Epithelial cell of proximal tubule (primary cell): ENCODE measurements at regions not wholly inside any gene's neighbourhood (a gene's known extent, or its start where the extent isn't known, plus 50 kb on each side); places are given as distances from the start of the nearest gene placed in this dataset.

Source experiments
- DNase-seq: peaks from one replicate; pipeline ENCODE4 v3.0.0-alpha.2; 2011; ENCODE audit warnings: low read depth
- H3K4me3 ChIP-seq: 2 replicates; pipeline ENCODE4 v1.5.1; 2011; ENCODE audit warnings: low read depth, mild to moderate bottlenecking, low read length
- CTCF ChIP-seq: conservative IDR thresholded peaks from 2 replicates; pipeline ENCODE4 v1.5.1; 2012; ENCODE audit warnings: low read depth, mild to moderate bottlenecking, low read length

GRCh38 chr22:49506010-49506400 lies 321.7 kb downstream of the BRD1 start:
- no peak overlapping the region for H3K4me3 ChIP-seq
- no peak for DNase-seq
- no peak for TF ChIP-seq CTCF

- no peak overlapping the region for H3K4me3 ChIP-seq
- no peak for TF ChIP-seq CTCF
- no peak for DNase-seq
These were observed 322.2 kb downstream of the BRD1 start for GRCh38 chr22:49505337-49506009.

GRCh38 chr22:49503896-49504521 lies 323.7 kb downstream of the BRD1 start:
- no peak overlapping the region for H3K4me3 ChIP-seq
- DNase-seq: no peak
- TF ChIP-seq CTCF: no peak

- DNase-seq: no peak
- no peak for TF ChIP-seq CTCF
- H3K4me3 ChIP-seq: no peak overlapping the region
These were observed 324.4 kb downstream of the BRD1 start for GRCh38 chr22:49503321-49503720.

- no peak for TF ChIP-seq CTCF
- no peak overlapping the region for H3K4me3 ChIP-seq
- DNase-seq: peak; percentile 15
These were observed 325.4 kb downstream of the BRD1 start for GRCh38 chr22:49502126-49502826.

GRCh38 chr22:49500942-49501395 lies 326.7 kb downstream of the BRD1 start:
- no peak for DNase-seq
- no peak for TF ChIP-seq CTCF
- no peak overlapping the region for H3K4me3 ChIP-seq
